ENCODE measurements at regions not wholly inside any gene's neighbourhood (a gene's known extent, or its start where the extent isn't known, plus 50 kb on each side); places are given as distances from the start of the nearest gene placed in this dataset.

- Histone ChIP-seq H3K9me2 (ENCODE audit: insufficient read depth, low read length) (no peaks in the 10 kb centered on the region), H3K36me3 (ENCODE audit: insufficient read depth, low read length) (no peaks in the 10 kb centered on the region), H3K79me2 (ENCODE audit: insufficient read depth, low read depth, low read length) (no peaks in the 10 kb centered on the region), H3K4me3 (ENCODE audit: low read depth, low read length, poor library complexity, severe bottlenecking) (no peak overlapping the region), H3K4me2 (ENCODE audit: low read length) (no peak overlapping the region), H2AFZ (ENCODE audit: low read length) (no peak overlapping the region), H3K4me1 (ENCODE audit: insufficient read depth, low read length, poor library complexity, severe bottlenecking) (peaks cover 8% of the 10 kb centered on the region), H3K27ac (ENCODE audit: low read depth, low read length, poor library complexity, severe bottlenecking) (no peak overlapping the region), H3K9me3 (ENCODE audit: low read length) (no peaks in the 10 kb centered on the region), H4K20me1 (ENCODE audit: insufficient read depth, low read length) (no peaks in the 10 kb centered on the region)
- intact Hi-C loops (cut with micrococcal nuclease; ENCODE audit: unreplicated experiment), result no loop called here
- ChIA-PET POLR2A (no interaction called here), CTCF (ENCODE audit: unreplicated experiment) (no interaction called here)
- no TSS peak for BruUV-seq (replicated peaks)
- DNase-seq (ENCODE audit: low spot score), result no peak
- no peak for TF ChIP-seq EZH2phosphoT487 (IDR thresholded peaks at IDR 0.05; ENCODE audit: borderline replicate concordance, low read depth, low read length)
- TF ChIP-seq CTCF (conservative IDR thresholded peaks at IDR 0.05; ENCODE audit: low read length), result no peak
Observed at GRCh38 chr16:79329967-79330366, 270.6 kb downstream of the MAF start.

GRCh38 chr16:79329166-79329521 lies 271.4 kb downstream of the MAF start:
- H3K36me3 ChIP-seq (ENCODE audit: insufficient read depth, low read length), result no peaks in the 10 kb centered on the region
- no peaks in the 10 kb centered on the region for H3K9me2 ChIP-seq (ENCODE audit: insufficient read depth, low read length)
- intact Hi-C loops (cut with micrococcal nuclease; ENCODE audit: unreplicated experiment), result no loop called here
- peaks cover 8% of the 10 kb centered on the region for H3K4me1 ChIP-seq (ENCODE audit: insufficient read depth, low read length, poor library complexity, severe bottlenecking)
- H3K4me3 ChIP-seq (ENCODE audit: low read depth, low read length, poor library complexity, severe bottlenecking), result no peak overlapping the region
- H3K79me2 ChIP-seq (ENCODE audit: insufficient read depth, low read depth, low read length), result no peaks in the 10 kb centered on the region
- ChIA-PET POLR2A (interaction anchor here (0.6 kb wide), 1 partner anchor 81 kb away, joined by 4 read pairs; no protein-coding TSS in a partner anchor), CTCF (ENCODE audit: unreplicated experiment) (no interaction called here)
- TF ChIP-seq CTCF (conservative IDR thresholded peaks at IDR 0.05; ENCODE audit: low read length), result no peak
- TF ChIP-seq EZH2phosphoT487 (IDR thresholded peaks at IDR 0.05; ENCODE audit: borderline replicate concordance, low read depth, low read length), result no peak
- H3K4me2 ChIP-seq (ENCODE audit: low read length), result peak overlapping the region; percentile 35; the same call in 1 of the 2 replicates
- H3K9me3 ChIP-seq (ENCODE audit: low read length), result no peaks in the 10 kb centered on the region
- no peaks in the 10 kb centered on the region for H4K20me1 ChIP-seq (ENCODE audit: insufficient read depth, low read length)
- no peak overlapping the region for H3K27ac ChIP-seq (ENCODE audit: low read depth, low read length, poor library complexity, severe bottlenecking)
- BruUV-seq (replicated peaks), result no TSS peak
- H2AFZ ChIP-seq (ENCODE audit: low read length), result no peak overlapping the region
- peak; percentile 13 for DNase-seq (ENCODE audit: low spot score)

- ChIA-PET POLR2A (interaction anchor here (0.6 kb wide), 1 partner anchor 80 kb away, joined by 4 read pairs; no protein-coding TSS in a partner anchor), CTCF (ENCODE audit: unreplicated experiment) (no interaction called here)
- peak overlapping the region; percentile 35; the same call in 1 of the 2 replicates for H3K4me2 ChIP-seq (ENCODE audit: low read length)
- TF ChIP-seq CTCF (conservative IDR thresholded peaks at IDR 0.05; ENCODE audit: low read length) (no peak), EZH2phosphoT487 (IDR thresholded peaks at IDR 0.05; ENCODE audit: borderline replicate concordance, low read depth, low read length) (no peak)
- peaks cover 8% of the 10 kb centered on the region for H3K4me1 ChIP-seq (ENCODE audit: insufficient read depth, low read length, poor library complexity, severe bottlenecking)
- no peaks in the 10 kb centered on the region for H3K9me2 ChIP-seq (ENCODE audit: insufficient read depth, low read length)
- no peak overlapping the region for H3K27ac ChIP-seq (ENCODE audit: low read depth, low read length, poor library complexity, severe bottlenecking)
- DNase-seq (ENCODE audit: low spot score), result no peak
- no peaks in the 10 kb centered on the region for H3K36me3 ChIP-seq (ENCODE audit: insufficient read depth, low read length)
- H4K20me1 ChIP-seq (ENCODE audit: insufficient read depth, low read length), result no peaks in the 10 kb centered on the region
- no peak overlapping the region for H2AFZ ChIP-seq (ENCODE audit: low read length)
- BruUV-seq (replicated peaks), result no TSS peak
- H3K4me3 ChIP-seq (ENCODE audit: low read depth, low read length, poor library complexity, severe bottlenecking), result no peak overlapping the region
- H3K79me2 ChIP-seq (ENCODE audit: insufficient read depth, low read depth, low read length), result no peaks in the 10 kb centered on the region
- intact Hi-C loops (cut with micrococcal nuclease; ENCODE audit: unreplicated experiment), result no loop called here
- H3K9me3 ChIP-seq (ENCODE audit: low read length), result no peaks in the 10 kb centered on the region
Observed at GRCh38 chr16:79328402-79329165, 272.0 kb downstream of the MAF start.
